Small intestine (tissue), 7 donors: ENCODE measurements at regions not wholly inside any gene's neighbourhood (a gene's known extent, or its start where the extent isn't known, plus 50 kb on each side); places are given as distances from the start of the nearest gene placed in this dataset.

Experiments used
- DNase-seq, 2 donors: peaks; one replicate each; pipeline versions ENCODE4 v3.0.0 to v3.0.0-alpha.2; 2013
- FAIRE-seq: peaks from 2 replicates; lab custom pipeline; 2012; peaks lifted over from hg19 to GRCh38; lab: Jason Lieb, UNC
- H3K27ac ChIP-seq, 3 donors: one replicate each; pipeline ENCODE4 v1.5.1; 2013; ENCODE audit warnings: low read length in 2 of 3, mild to moderate bottlenecking in 2 of 3, control low read depth in 1 of 3, inconsistent platforms in 1 of 3, low read depth in 1 of 3, moderate library complexity in 1 of 3
- H3K27me3 ChIP-seq, 3 donors: one replicate each; pipeline ENCODE4 v1.6.1; 2013; ENCODE audit warnings: low read length in 3 of 3, inconsistent platforms in 1 of 3; ENCODE audit not compliant: control insufficient read depth in 3 of 3, insufficient read depth in 3 of 3
- H3K36me3 ChIP-seq, 3 donors: one replicate each; pipeline ENCODE4 v1.6.1; 2013; ENCODE audit warnings: low read length in 3 of 3, inconsistent platforms in 1 of 3, low read depth in 1 of 3, mild to moderate bottlenecking in 1 of 3, moderate library complexity in 1 of 3; ENCODE audit not compliant: control insufficient read depth in 3 of 3, insufficient read depth in 2 of 3
- H3K4me1 ChIP-seq, 3 donors: one replicate each; pipeline ENCODE4 v1.6.1; 2013; ENCODE audit warnings: low read length in 2 of 3, inconsistent platforms in 1 of 3, low read depth in 1 of 3, mild to moderate bottlenecking in 1 of 3, moderate library complexity in 1 of 3; ENCODE audit not compliant: control insufficient read depth in 3 of 3, insufficient read depth in 2 of 3
- H3K4me3 ChIP-seq, 3 donors: one replicate each; pipeline ENCODE4 v1.5.1; 2013; ENCODE audit warnings: low read length in 3 of 3, control low read depth in 1 of 3, inconsistent platforms in 1 of 3, low read depth in 1 of 3, mild to moderate bottlenecking in 1 of 3, moderate library complexity in 1 of 3
- H3K9me3 ChIP-seq, 2 donors: one replicate each; pipeline ENCODE4 v1.6.1; 2013; ENCODE audit warnings: low read depth in 1 of 2, low read length in 1 of 2; ENCODE audit not compliant: control insufficient read depth in 2 of 2, insufficient read depth in 1 of 2
- WGBS, 3 donors: extraction: QIAGEN DNeasy Blood & Tissue Kit; methylation state at CpG; one replicate each; pipeline ENCODE4 v1.1.7; 2013; 5-methylcytosine and 5-hydroxymethylcytosine counted together
- donor health status: healthy with polysubstance abuse.
- donor health status: control.
- donor health status: control.
- donor health status: Bipolar disorder and iron deficiency.
- donor health status: healthy.

GRCh38 chr10:117790179-117790578 lies 247.6 kb downstream of the EMX2 start:
- 25 to 66% (median 41%) methylated on average over 4 of the region's 4 CpGs for WGBS, 3 donors
- FAIRE-seq (no peak), DNase-seq (peak; percentile 35 to 51)
- H3K9me3 ChIP-seq, result no peaks in the 10 kb centered on the region
- no peaks in the 10 kb centered on the region for H3K36me3 ChIP-seq
- H3K4me1 ChIP-seq, result no peaks in the 10 kb centered on the region
- H3K4me3 ChIP-seq, result no peak overlapping the region
- H3K27ac ChIP-seq, result no peak overlapping the region
- H3K27me3 ChIP-seq, result peaks cover 0 to 1% (median 0%) of the 10 kb centered on the region in 3 donors

GRCh38 chr10:117790621-117791020 lies 248.1 kb downstream of the EMX2 start:
- Histone ChIP-seq H3K36me3 (no peaks in the 10 kb centered on the region), H3K27ac (no peak overlapping the region), H3K27me3 (no peaks in the 10 kb centered on the region), H3K9me3 (no peaks in the 10 kb centered on the region), H3K4me3 (no peak overlapping the region), H3K4me1 (no peaks in the 10 kb centered on the region)
- 18 to 56% (median 35%) methylated on average over 7 of the region's 7 CpGs for WGBS, 3 donors
- DNase-seq (no peak), FAIRE-seq (no peak)

- Histone ChIP-seq H3K9me3 (no peaks in the 10 kb centered on the region), H3K4me3 (no peak overlapping the region), H3K27me3 (no peaks in the 10 kb centered on the region), H3K4me1 (no peaks in the 10 kb centered on the region), H3K36me3 (no peaks in the 10 kb centered on the region), H3K27ac (no peak overlapping the region)
- no peak for DNase-seq
- WGBS, 3 donors, result 48 to 62% (median 57%) methylated on average over 3 of the region's 3 CpGs
- FAIRE-seq, result no peak
Measured at GRCh38 chr10:117792214-117792613, 249.7 kb downstream of the EMX2 start.

- Histone ChIP-seq H3K4me3 (no peak overlapping the region), H3K27ac (no peak overlapping the region), H3K27me3 (no peaks in the 10 kb centered on the region), H3K36me3 (no peaks in the 10 kb centered on the region), H3K4me1 (no peaks in the 10 kb centered on the region), H3K9me3 (no peaks in the 10 kb centered on the region)
- WGBS, 3 donors, result 24 to 41% (median 35%) methylated on average over 11 of the region's 11 CpGs
- FAIRE-seq, result no peak
- peak in 1 of 2 donors; percentile 60 for DNase-seq
Measured at GRCh38 chr10:117796130-117796745, 250.5 kb downstream of the RAB11FIP2 start.

GRCh38 chr10:117797296-117797695 lies 249.4 kb downstream of the RAB11FIP2 start:
- Histone ChIP-seq H3K27ac (no peak overlapping the region), H3K36me3 (no peaks in the 10 kb centered on the region), H3K4me1 (no peaks in the 10 kb centered on the region), H3K27me3 (no peaks in the 10 kb centered on the region), H3K9me3 (no peaks in the 10 kb centered on the region), H3K4me3 (no peak overlapping the region)
- DNase-seq (no peak), FAIRE-seq (no peak)
- WGBS, 3 donors, result 70 to 83% (median 73%) methylated on average over 10 of the region's 10 CpGs

- Histone ChIP-seq H3K36me3 (no peaks in the 10 kb centered on the region), H3K27me3 (no peaks in the 10 kb centered on the region), H3K4me3 (no peak overlapping the region), H3K9me3 (no peaks in the 10 kb centered on the region), H3K27ac (no peak overlapping the region), H3K4me1 (peaks cover 0 to 7% (median 6%) of the 10 kb centered on the region in 3 donors)
- WGBS, 3 donors, result 64 to 75% (median 70%) methylated on average over 7 of the region's 7 CpGs
- FAIRE-seq, result no peak
- no peak for DNase-seq
Measured at GRCh38 chr10:117801691-117802090, 245.1 kb downstream of the RAB11FIP2 start.

GRCh38 chr10:117804470-117805011 lies 242.2 kb downstream of the RAB11FIP2 start:
- H3K4me3 ChIP-seq, result no peak overlapping the region
- FAIRE-seq (no peak), DNase-seq (peak; percentile 43 to 93)
- no peaks in the 10 kb centered on the region for H3K9me3 ChIP-seq
- no peaks in the 10 kb centered on the region for H3K36me3 ChIP-seq
- H3K4me1 ChIP-seq, result peaks cover 0 to 7% (median 6%) of the 10 kb centered on the region in 3 donors
- H3K27ac ChIP-seq, result peak overlapping the region in 1 of 3 donors; percentile 46
- 8 to 52% (median 34%) methylated on average over 13 of the region's 13 CpGs for WGBS, 3 donors
- H3K27me3 ChIP-seq, result no peaks in the 10 kb centered on the region

- Histone ChIP-seq H3K4me1 (peaks cover 0 to 7% (median 6%) of the 10 kb centered on the region in 3 donors), H3K27ac (peak overlapping the region in 1 of 3 donors; percentile 46)
Measured at GRCh38 chr10:117805139-117805538, 241.6 kb downstream of the RAB11FIP2 start.

More at GRCh38 chr10:117805139-117805538, 241.6 kb downstream of the RAB11FIP2 start:
- H3K27me3 ChIP-seq, result no peaks in the 10 kb centered on the region
- DNase-seq (no peak), FAIRE-seq (no peak)
- no peak overlapping the region for H3K4me3 ChIP-seq
- no peaks in the 10 kb centered on the region for H3K36me3 ChIP-seq
- WGBS, 3 donors, result 73 to 78% (median 74%) methylated on average over 13 of the region's 13 CpGs
- H3K9me3 ChIP-seq, result peaks cover 0 to 3% of the 10 kb centered on the region in 2 donors
